ENCODE measurements at regions not wholly inside any gene's neighbourhood (a gene's known extent, or its start where the extent isn't known, plus 50 kb on each side); places are given as distances from the start of the nearest gene placed in this dataset.

DNA sequence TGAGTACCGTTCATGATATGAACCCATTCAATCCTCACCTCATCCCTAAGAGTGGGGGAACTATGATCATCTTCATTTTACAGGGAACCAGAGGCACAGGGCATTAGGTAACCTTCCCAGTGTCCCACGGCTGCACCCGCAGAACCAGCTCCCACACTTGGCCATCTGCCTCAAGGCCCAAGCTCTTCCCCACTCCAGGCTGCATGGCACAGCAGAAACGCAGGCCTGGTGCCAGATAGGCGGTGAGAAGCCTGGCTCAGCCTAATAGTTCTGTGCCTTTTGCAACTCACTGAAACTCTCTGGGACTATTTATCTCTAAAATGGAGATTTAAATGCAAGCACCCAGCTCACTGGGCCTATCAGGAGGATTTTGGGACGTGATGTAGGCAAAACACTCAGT, 90.8 kb upstream of the ZNF618 start:
- no peak for DNase-seq (ENCODE audit: low read depth)
- TF ChIP-seq, protein P1, sequence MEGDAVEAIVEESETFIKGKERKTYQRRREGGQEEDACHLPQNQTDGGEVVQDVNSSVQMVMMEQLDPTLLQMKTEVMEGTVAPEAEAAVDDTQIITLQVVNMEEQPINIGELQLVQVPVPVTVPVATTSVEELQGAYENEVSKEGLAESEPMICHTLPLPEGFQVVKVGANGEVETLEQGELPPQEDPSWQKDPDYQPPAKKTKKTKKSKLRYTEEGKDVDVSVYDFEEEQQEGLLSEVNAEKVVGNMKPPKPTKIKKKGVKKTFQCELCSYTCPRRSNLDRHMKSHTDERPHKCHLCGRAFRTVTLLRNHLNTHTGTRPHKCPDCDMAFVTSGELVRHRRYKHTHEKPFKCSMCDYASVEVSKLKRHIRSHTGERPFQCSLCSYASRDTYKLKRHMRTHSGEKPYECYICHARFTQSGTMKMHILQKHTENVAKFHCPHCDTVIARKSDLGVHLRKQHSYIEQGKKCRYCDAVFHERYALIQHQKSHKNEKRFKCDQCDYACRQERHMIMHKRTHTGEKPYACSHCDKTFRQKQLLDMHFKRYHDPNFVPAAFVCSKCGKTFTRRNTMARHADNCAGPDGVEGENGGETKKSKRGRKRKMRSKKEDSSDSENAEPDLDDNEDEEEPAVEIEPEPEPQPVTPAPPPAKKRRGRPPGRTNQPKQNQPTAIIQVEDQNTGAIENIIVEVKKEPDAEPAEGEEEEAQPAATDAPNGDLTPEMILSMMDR (conservative IDR thresholded peaks at IDR 0.05; ENCODE audit: low read length) = no peak
- no peak overlapping the region for H3K4me3 ChIP-seq (ENCODE audit: low read length)

DNA sequence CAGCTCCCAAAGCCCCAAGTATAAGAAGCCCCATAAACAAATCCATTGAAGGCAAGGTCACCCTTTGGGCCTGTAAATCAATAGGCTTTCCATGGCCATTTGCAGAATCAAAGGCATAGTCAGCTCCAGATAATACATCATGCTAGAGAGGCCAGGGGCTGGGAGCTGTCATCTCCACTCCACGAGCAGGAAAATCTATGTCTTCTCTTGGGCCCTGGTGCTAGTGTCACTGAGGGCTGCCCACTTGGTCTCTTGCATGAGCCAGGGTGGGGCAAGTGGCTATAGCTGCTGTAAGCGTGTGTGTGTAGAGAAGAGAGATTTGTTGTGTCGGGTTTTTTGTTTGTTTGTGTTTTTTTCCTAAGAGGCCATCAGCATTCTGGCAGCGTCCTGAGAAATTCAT, 90.0 kb upstream of the ZNF618 start:
- H3K4me3 ChIP-seq (ENCODE audit: low read length) = no peak overlapping the region
- no peak for DNase-seq (ENCODE audit: low read depth)
- TF ChIP-seq, protein P1 (conservative IDR thresholded peaks at IDR 0.05; ENCODE audit: low read length) = no peak

- DNase-seq (ENCODE audit: low read depth) = no peak
- H3K4me3 ChIP-seq (ENCODE audit: low read length) = no peak overlapping the region
- TF ChIP-seq, protein P1 (conservative IDR thresholded peaks at IDR 0.05; ENCODE audit: low read length) = no peak
These were observed 88.2 kb upstream of the ZNF618 start for GRCh38 chr9:113787871-113788270.

DNA sequence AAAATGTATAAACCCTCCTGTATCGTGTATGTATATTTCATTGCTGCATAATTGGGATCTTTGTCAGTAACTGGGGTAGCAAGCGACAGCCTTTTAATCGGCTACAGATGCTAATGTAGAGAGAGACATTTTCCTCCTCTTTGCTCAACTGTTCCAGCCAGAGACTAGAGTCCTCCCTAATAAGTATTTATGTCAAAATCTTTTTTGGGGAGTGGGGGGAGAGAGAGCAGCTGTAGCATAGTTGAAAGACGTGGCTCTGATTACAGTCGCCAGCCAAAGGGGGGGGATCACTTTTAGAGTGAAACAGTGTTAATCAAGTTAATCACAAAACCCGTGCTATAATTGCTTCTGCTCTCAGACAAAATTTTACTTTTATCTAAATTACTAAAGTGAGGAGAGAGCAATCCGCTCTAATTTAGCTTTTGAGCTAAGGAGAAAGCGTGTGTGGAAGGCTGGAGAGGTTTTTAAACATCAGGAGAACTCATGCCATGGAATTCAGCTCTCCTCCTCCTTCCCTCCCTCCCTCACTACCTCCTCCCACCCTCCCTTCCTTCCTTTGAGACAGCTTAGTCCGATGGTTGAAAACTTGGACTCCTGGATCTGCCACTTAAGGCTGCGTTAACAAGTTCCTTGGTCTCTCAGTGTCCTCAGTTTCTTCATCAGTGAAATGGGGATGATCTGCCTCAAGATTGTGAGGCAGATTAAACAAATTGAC, 87.3 kb upstream of the ZNF618 start:
- DNase-seq (ENCODE audit: low read depth) = no peak
- TF ChIP-seq, protein P1 (conservative IDR thresholded peaks at IDR 0.05; ENCODE audit: low read length) = no peak
- no peak overlapping the region for H3K4me3 ChIP-seq (ENCODE audit: low read length)

DNA sequence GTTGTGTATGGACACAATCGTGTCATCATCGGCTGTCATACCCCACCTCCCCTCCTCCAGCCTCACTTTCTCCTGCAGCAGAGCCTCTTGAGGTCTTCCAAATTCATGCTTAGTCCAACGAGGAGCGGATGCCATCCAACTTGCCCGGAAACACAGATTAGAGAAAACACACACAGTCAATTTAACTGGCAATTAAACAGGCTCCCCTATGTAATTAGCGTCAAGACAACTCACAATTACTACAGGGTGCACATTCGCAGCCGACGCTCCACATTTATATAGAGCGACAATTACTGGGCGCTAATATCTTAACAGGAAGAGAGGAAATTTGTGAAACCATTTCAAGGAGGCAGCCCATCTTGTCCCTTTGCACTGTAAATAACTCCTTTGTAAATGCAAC, 86.0 kb upstream of the ZNF618 start:
- no peak overlapping the region for H3K4me3 ChIP-seq (ENCODE audit: low read length)
- TF ChIP-seq, protein P1 (conservative IDR thresholded peaks at IDR 0.05; ENCODE audit: low read length) = no peak
- DNase-seq (ENCODE audit: low read depth) = no peak

GRCh38 chr9:113793558-113793957, 82.6 kb upstream of the ZNF618 start:
- TF ChIP-seq, protein P1 (conservative IDR thresholded peaks at IDR 0.05; ENCODE audit: low read length) = no peak
- no peak overlapping the region for H3K4me3 ChIP-seq (ENCODE audit: low read length)
- no peak for DNase-seq (ENCODE audit: low read depth)

GRCh38 chr9:113794721-113795120, 81.4 kb upstream of the ZNF618 start:
- TF ChIP-seq, protein P1 (conservative IDR thresholded peaks at IDR 0.05; ENCODE audit: low read length) = no peak
- H3K4me3 ChIP-seq (ENCODE audit: low read length) = no peak overlapping the region
- no peak for DNase-seq (ENCODE audit: low read depth)
